MM.1S (cell line): ENCODE measurements at regions not wholly inside any gene's neighbourhood (a gene's known extent, or its start where the extent isn't known, plus 50 kb on each side); places are given as distances from the start of the nearest gene placed in this dataset.
"Not testable (repeated sequence)": the region's sequence is repeated elsewhere in the genome, so short reads cannot be mapped to it uniquely, and the experiment has no call there.

Experiments
- DNase-seq: peaks from one replicate; pipeline ENCODE4 v3.0.0-alpha.2; 2015
- H2AFZ ChIP-seq: fragments of 300-600 bp; sonication (generic); 2 replicates; pipeline ENCODE4 v1.6.0; 2016; ENCODE audit warnings: antibody characterized with exemption, low read length
- H3F3A ChIP-seq: fragments of 300-600 bp; sonication (generic); 2 replicates; pipeline ENCODE4 v1.6.1; 2016; ENCODE audit warnings: mild to moderate bottlenecking, antibody characterized with exemption, low read length, moderate library complexity, mixed read lengths; ENCODE audit not compliant: insufficient read depth
- H3K27ac ChIP-seq: fragments of 300-600 bp; sonication (generic); 2 replicates; pipeline ENCODE4 v1.5.1; 2016; ENCODE audit warnings: mild to moderate bottlenecking, low read length
- H3K27me3 ChIP-seq: fragments of 300-600 bp; sonication (generic); replicated peaks from 2 replicates; pipeline ENCODE4 v1.6.0; 2016; ENCODE audit warnings: low read length; ENCODE audit not compliant: insufficient read depth
- H3K36me3 ChIP-seq: fragments of 300-600 bp; sonication (generic); replicated peaks from 2 replicates; pipeline ENCODE4 v1.6.1; 2016; ENCODE audit warnings: mild to moderate bottlenecking, low read length, mixed read lengths; ENCODE audit not compliant: insufficient read depth
- H3K4me1 ChIP-seq: fragments of 300-600 bp; sonication (generic); 2 replicates; pipeline ENCODE4 v1.6.1; 2016; ENCODE audit warnings: low read length, mixed read lengths
- H3K4me2 ChIP-seq: fragments of 300-600 bp; sonication (generic); 2 replicates; pipeline ENCODE4 v1.6.0; 2016; ENCODE audit warnings: low read depth, low read length
- H3K4me3 ChIP-seq: fragments of 300-600 bp; sonication (generic); 2 replicates; pipeline ENCODE4 v1.5.1; 2016; ENCODE audit warnings: low read length, mixed read lengths
- H3K79me2 ChIP-seq: fragments of 300-600 bp; sonication (generic); 2 replicates; pipeline ENCODE4 v1.6.1; 2016; ENCODE audit warnings: mixed run types, low read length, mixed read lengths
- H3K9ac ChIP-seq: fragments of 300-600 bp; sonication (generic); 2 replicates; pipeline ENCODE4 v1.6.1; 2016; ENCODE audit warnings: low read length, mixed read lengths
- H3K9me2 ChIP-seq: fragments of 300-600 bp; sonication (generic); replicated peaks from 2 replicates; pipeline ENCODE4 v1.6.1; 2016; ENCODE audit warnings: mild to moderate bottlenecking, low read length, mixed read lengths; ENCODE audit not compliant: insufficient read depth
- H3K9me3 ChIP-seq: fragments of 300-600 bp; sonication (generic); replicated peaks from 2 replicates; pipeline ENCODE4 v1.6.1; 2016; ENCODE audit warnings: mild to moderate bottlenecking, low read length, mixed read lengths; ENCODE audit not compliant: insufficient read depth
- H4K20me1 ChIP-seq: fragments of 300-600 bp; sonication (generic); 2 replicates; pipeline ENCODE4 v1.6.1; 2016; ENCODE audit warnings: mild to moderate bottlenecking, low read length, moderate library complexity, mixed read lengths; ENCODE audit not compliant: insufficient read depth
- CTCF ChIP-seq: fragments of 300-600 bp; sonication (generic); IDR thresholded peaks from 2 replicates; pipeline ENCODE4 v1.5.1; 2016; ENCODE audit warnings: antibody characterized with exemption, low read length, mixed read lengths
- EZH2 ChIP-seq: fragments of 300-600 bp; sonication (generic); optimal IDR thresholded peaks from 2 replicates; pipeline ENCODE3; 2017; ENCODE audit warnings: low read depth, mild to moderate bottlenecking, antibody characterized with exemption, low read length, mixed read lengths
- EZH2phosphoT487 ChIP-seq: fragments of 300-600 bp; sonication (generic); IDR thresholded peaks from 2 replicates; pipeline ENCODE4 v1.6.1; 2018; ENCODE audit warnings: antibody characterized with exemption, low read length

- H4K20me1 ChIP-seq, H3K4me3 ChIP-seq, H3K27me3 ChIP-seq, H3K9ac ChIP-seq, H3K27ac ChIP-seq, DNase-seq, H3F3A ChIP-seq, H3K36me3 ChIP-seq, H3K4me2 ChIP-seq, H3K79me2 ChIP-seq, H3K9me3 ChIP-seq, H2AFZ ChIP-seq, H3K9me2 ChIP-seq, H3K4me1 ChIP-seq: not testable (repeated sequence)
These were observed 75.1 kb downstream of the LYZL1 start for GRCh38 chr10:29363930-29364329.

- H3K27ac ChIP-seq, H3K4me3 ChIP-seq, H3K36me3 ChIP-seq: not testable (repeated sequence)
These were observed 77.3 kb downstream of the LYZL1 start for GRCh38 chr10:29366206-29366605.

GRCh38 chr10:29369419-29369818, 80.5 kb downstream of the LYZL1 start:
- no peak for TF ChIP-seq EZH2phosphoT487
- no peak for TF ChIP-seq EZH2
- TF ChIP-seq CTCF = no peak
- Histone ChIP-seq H3K9me3 (no peaks in the 10 kb centered on the region), H3K27me3 (no peaks in the 10 kb centered on the region), H4K20me1 (no peaks in the 10 kb centered on the region), H3K27ac (no peak overlapping the region), H3K36me3 (no peaks in the 10 kb centered on the region), H3K4me1 (no peaks in the 10 kb centered on the region), H2AFZ (no peak overlapping the region), H3F3A (no peaks in the 10 kb centered on the region), H3K9me2 (no peaks in the 10 kb centered on the region), H3K79me2 (no peaks in the 10 kb centered on the region), H3K4me2 (no peak overlapping the region), H3K4me3 (no peak overlapping the region), H3K9ac (no peak overlapping the region)
- no peak for DNase-seq

More at GRCh38 chr10:29366206-29366605, 77.3 kb downstream of the LYZL1 start:
- not testable (repeated sequence) for H3K4me2 ChIP-seq, H3K4me1 ChIP-seq, H3K9me3 ChIP-seq, H3F3A ChIP-seq, H2AFZ ChIP-seq, DNase-seq, H3K9ac ChIP-seq, H3K27me3 ChIP-seq, H4K20me1 ChIP-seq, H3K79me2 ChIP-seq, H3K9me2 ChIP-seq

GRCh38 chr10:29370097-29371092, 81.5 kb downstream of the LYZL1 start:
- H3K27ac ChIP-seq = no peak overlapping the region
- no peaks in the 10 kb centered on the region for H3K9me2 ChIP-seq
- H3F3A ChIP-seq = no peaks in the 10 kb centered on the region
- H2AFZ ChIP-seq = no peak overlapping the region
- no peaks in the 10 kb centered on the region for H4K20me1 ChIP-seq
- no peaks in the 10 kb centered on the region for H3K79me2 ChIP-seq
- no peak for DNase-seq
- H3K36me3 ChIP-seq = no peaks in the 10 kb centered on the region
- H3K9me3 ChIP-seq = no peaks in the 10 kb centered on the region
- no peaks in the 10 kb centered on the region for H3K4me1 ChIP-seq
- H3K27me3 ChIP-seq = no peaks in the 10 kb centered on the region
- H3K4me2 ChIP-seq = no peak overlapping the region
- H3K4me3 ChIP-seq = no peak overlapping the region
- TF ChIP-seq EZH2 (no peak), CTCF (no peak), EZH2phosphoT487 (no peak)
- H3K9ac ChIP-seq = no peak overlapping the region
